Lung (tissue), 11 donors: ENCODE measurements at regions not wholly inside any gene's neighbourhood (a gene's known extent, or its start where the extent isn't known, plus 50 kb on each side); places are given as distances from the start of the nearest gene placed in this dataset.
"Not testable (repeated sequence)": the region's sequence is repeated elsewhere in the genome, so short reads cannot be mapped to it uniquely, and the experiment has no call there.

ENCODE experiments used
- ATAC-seq: fragments of 200-7000 bp; cut with Tn5 transposase; one replicate; pipeline ENCODE4 v1.9.1; 2020; ENCODE audit warnings: moderate number of reproducible peaks; ENCODE audit not compliant: insufficient read depth, low FRiP score
- DNase-seq, 3 donors: peaks; one replicate each; pipeline ENCODE4 v3.0.0-alpha.2; 2013 to 2017
- H3K27ac ChIP-seq, 2 donors: one replicate each; pipeline ENCODE4 v1.5.1; 2013; ENCODE audit warnings: mild to moderate bottlenecking in 2 of 2, moderate library complexity in 2 of 2, control low read depth in 1 of 2, inconsistent platforms in 1 of 2, low read depth in 1 of 2, low read length in 1 of 2
- H3K27me3 ChIP-seq, 3 donors: one replicate each; pipeline ENCODE4 v1.5.1; 2013; ENCODE audit warnings: low read length in 2 of 3; ENCODE audit not compliant: control insufficient read depth in 3 of 3, insufficient read depth in 3 of 3
- H3K36me3 ChIP-seq, 4 donors: one replicate each; pipeline ENCODE4 v1.5.1; 2013; ENCODE audit warnings: low read length in 4 of 4, mild to moderate bottlenecking in 1 of 4, moderate library complexity in 1 of 4; ENCODE audit not compliant: control insufficient read depth in 4 of 4, insufficient read depth in 4 of 4
- H3K4me1 ChIP-seq, 5 donors: one replicate each; pipeline ENCODE4 v1.5.1; 2013; ENCODE audit warnings: low read length in 5 of 5, mild to moderate bottlenecking in 2 of 5, moderate library complexity in 1 of 5; ENCODE audit not compliant: control insufficient read depth in 5 of 5, insufficient read depth in 5 of 5
- H3K4me3 ChIP-seq: one replicate; pipeline ENCODE4 v1.5.1; 2013; ENCODE audit warnings: mild to moderate bottlenecking, control low read depth, moderate library complexity
- H3K9ac ChIP-seq, 2 donors: one replicate each; pipeline ENCODE4 v1.5.1; 2013; ENCODE audit warnings: low read length in 2 of 2, control low read depth in 1 of 2; ENCODE audit not compliant: insufficient read depth in 1 of 2
- H3K9me3 ChIP-seq, 4 donors: one replicate each; pipeline ENCODE4 v1.5.1; 2013; ENCODE audit warnings: low read length in 3 of 4, mild to moderate bottlenecking in 1 of 4, moderate library complexity in 1 of 4; ENCODE audit not compliant: control insufficient read depth in 4 of 4, insufficient read depth in 3 of 4
- WGBS, 2 donors: extraction: QIAGEN DNeasy Blood & Tissue Kit; methylation state at CpG; one replicate each; pipeline ENCODE4 v1.1.7; 2013; 5-methylcytosine and 5-hydroxymethylcytosine counted together
- TF ChIP-seq, protein P1 (sequence below): IDR thresholded peaks from 2 replicates; pipeline ENCODE4 v1.5.1; 2012; ENCODE audit warnings: mild to moderate bottlenecking; ENCODE audit errors: control extremely low read depth, extremely low read depth
- donor health status: control.
- donor health status: control.
- donor health status: Bipolar disorder and iron deficiency.
- donor health status: healthy.
- donor health status: DM: yes; HTN: yes; CAD: no.

DNA sequence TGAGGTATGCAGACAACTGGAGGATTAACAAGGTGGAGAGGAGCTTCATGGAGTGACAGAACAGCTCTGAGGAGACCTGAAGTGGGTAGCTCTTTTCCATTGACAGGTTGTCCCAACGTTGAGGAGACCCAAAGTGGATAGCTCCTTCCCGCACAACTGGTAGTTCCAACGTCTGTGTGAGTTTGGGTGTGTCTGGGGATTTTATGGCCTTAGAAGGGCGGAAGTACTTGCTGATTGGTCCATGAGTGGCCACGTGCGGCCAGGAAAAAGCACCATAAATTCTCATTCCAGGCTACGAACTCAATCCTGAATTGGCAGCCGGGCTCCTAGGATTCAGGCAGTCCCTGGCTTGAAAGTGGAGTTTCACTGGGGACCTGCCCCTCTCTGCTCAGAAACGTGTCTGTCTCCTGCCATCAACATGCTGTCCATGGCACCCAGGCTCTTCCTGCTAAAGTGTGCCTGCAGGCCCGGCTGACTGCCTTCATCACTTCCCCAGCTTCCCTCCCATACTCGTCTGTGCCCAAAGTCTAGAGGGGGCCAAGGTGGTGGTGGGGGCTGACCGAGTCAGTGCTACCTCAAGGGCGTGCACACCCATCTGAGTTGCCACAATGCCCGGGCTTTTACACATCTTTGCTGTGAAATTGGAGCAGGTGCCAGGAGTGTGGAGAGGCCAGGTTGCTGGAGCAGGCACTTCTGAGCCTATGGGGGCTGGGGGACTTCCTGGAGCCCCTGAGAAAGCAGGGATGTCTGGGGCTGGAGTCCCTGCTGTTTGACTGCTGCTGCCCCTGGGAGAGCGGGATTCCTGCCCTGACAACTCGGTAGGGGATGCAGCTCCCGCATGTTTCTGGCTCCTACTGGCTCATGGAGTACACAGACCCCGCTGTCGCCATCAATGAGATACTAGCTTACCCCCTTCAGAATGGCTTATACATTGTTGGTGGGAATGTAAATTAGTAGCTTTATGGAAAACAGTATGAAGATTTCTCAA is 2034.6 kb upstream of the ACO1 start:
- Histone ChIP-seq H3K9ac (no peak overlapping the region), H3K4me1 (no peaks in the 10 kb centered on the region), H3K4me3 (no peak overlapping the region), H3K36me3 (no peaks in the 10 kb centered on the region), H3K27ac (no peak overlapping the region), H3K9me3 (peaks cover 0 to 7% (median 0%) of the 10 kb centered on the region in 4 donors), H3K27me3 (no peaks in the 10 kb centered on the region)
- 89 to 93% methylated on average over 19 of the region's 19 CpGs for WGBS, 2 donors
- no peak for ATAC-seq
- TF ChIP-seq, protein P1, sequence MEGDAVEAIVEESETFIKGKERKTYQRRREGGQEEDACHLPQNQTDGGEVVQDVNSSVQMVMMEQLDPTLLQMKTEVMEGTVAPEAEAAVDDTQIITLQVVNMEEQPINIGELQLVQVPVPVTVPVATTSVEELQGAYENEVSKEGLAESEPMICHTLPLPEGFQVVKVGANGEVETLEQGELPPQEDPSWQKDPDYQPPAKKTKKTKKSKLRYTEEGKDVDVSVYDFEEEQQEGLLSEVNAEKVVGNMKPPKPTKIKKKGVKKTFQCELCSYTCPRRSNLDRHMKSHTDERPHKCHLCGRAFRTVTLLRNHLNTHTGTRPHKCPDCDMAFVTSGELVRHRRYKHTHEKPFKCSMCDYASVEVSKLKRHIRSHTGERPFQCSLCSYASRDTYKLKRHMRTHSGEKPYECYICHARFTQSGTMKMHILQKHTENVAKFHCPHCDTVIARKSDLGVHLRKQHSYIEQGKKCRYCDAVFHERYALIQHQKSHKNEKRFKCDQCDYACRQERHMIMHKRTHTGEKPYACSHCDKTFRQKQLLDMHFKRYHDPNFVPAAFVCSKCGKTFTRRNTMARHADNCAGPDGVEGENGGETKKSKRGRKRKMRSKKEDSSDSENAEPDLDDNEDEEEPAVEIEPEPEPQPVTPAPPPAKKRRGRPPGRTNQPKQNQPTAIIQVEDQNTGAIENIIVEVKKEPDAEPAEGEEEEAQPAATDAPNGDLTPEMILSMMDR: no peak
- DNase-seq: no peak

DNA sequence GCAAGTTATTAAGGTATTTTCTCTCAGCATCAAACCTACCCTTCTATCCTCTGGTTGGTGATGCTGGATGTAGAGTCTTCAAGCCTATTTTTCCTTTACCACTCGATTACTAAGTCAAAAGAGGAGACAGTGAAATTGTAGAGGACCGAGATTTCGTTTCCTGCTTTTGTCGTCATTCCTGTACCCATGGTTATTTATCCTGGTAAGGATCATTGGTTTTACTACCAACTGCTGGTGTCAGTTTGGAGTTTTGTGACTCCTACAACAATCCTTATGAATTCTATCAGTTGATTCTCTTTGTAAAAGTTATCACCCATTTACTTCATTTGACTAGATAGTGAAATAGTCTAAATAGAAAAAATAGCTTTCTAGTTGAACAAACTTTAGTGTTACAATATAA is 2028.2 kb upstream of the ACO1 start:
- Histone ChIP-seq H3K4me3 (no peak overlapping the region), H3K9me3 (no peaks in the 10 kb centered on the region), H3K27me3 (no peaks in the 10 kb centered on the region), H3K27ac (no peak overlapping the region), H3K36me3 (no peaks in the 10 kb centered on the region), H3K4me1 (no peaks in the 10 kb centered on the region), H3K9ac (no peak overlapping the region)
- no peak for ATAC-seq
- DNase-seq: no peak
- WGBS, 2 donors: 82 to 86% methylated on average over 4 of the region's 4 CpGs
- TF ChIP-seq, protein P1: no peak

DNA sequence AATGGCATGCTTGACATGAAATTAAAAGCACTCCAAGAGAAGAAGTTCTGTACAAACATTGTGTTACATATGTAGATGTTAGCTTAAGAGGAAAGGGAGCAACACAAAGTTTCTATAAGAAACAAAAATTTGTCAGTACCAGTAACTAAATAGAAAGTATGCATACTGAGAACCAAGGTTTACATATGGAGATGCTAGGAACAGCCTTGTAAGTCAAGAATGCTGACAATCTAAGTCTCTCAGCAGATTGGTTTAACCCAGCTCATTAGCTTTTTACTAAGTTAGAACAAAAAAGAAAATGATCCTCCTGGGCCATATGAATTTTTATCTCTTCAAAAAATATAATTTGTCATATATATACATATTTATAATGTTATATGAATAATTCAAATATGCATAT is 2022.1 kb upstream of the ACO1 start:
- DNase-seq: no peak
- no peaks in the 10 kb centered on the region for H3K4me1 ChIP-seq
- H3K27ac ChIP-seq: no peak overlapping the region
- H3K9ac ChIP-seq: no peak overlapping the region
- H3K36me3 ChIP-seq: no peaks in the 10 kb centered on the region
- no peak overlapping the region for H3K4me3 ChIP-seq
- H3K9me3 ChIP-seq: no peaks in the 10 kb centered on the region
- no peaks in the 10 kb centered on the region for H3K27me3 ChIP-seq
- no peak for ATAC-seq
- TF ChIP-seq, protein P1: no peak

DNA sequence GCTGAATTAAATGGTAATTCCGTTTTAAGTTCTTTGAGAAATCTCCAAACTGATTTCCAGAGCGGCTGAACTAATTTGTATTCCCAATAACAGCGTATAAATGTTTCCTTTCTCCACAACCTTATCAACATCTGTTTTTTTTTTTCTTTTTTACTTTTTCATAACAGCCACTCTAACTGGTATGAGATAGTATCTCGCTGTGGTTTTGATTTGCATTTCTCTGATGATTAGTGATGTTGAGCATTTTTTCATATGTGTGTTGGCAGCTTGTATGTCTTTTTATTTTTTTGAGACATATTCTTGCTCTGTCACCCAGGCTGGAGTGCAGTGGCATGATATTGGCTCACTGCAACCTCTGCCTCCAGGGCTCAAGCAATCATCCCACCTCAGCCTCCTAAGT is 2018.3 kb upstream of the ACO1 start:
- not testable (repeated sequence) for H3K36me3 ChIP-seq, H3K4me3 ChIP-seq, H3K27ac ChIP-seq, DNase-seq, H3K4me1 ChIP-seq, ATAC-seq, H3K27me3 ChIP-seq, H3K9me3 ChIP-seq, H3K9ac ChIP-seq
- WGBS, 2 donors: 90 to 92% methylated on average over 4 of the region's 4 CpGs
